ENCODE measurements at regions not wholly inside any gene's neighbourhood (a gene's known extent, or its start where the extent isn't known, plus 50 kb on each side); places are given as distances from the start of the nearest gene placed in this dataset.

DNA sequence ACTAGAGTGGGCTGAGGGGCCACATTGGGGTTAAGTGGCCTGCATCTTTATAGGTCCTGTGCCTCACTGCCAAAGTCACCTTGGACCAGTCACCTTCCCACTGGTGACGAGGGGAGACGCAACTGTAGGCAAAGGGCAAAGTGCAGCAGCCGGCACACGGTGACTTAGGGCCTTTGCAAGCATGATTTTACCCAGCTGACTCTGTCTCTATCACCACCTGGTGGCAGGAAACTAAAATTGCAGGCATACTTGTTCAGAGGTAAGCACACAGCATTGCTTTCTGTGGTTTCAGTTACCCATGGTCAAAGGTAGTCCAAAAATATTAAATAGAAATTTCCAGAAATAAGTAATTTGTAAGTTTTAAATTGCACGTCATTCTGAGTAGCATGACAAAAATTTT lies 1164.4 kb downstream of the BRD1 start:
- WGBS (ENCODE audit: low lambda C conversion rate) = 50% methylated on average over 1 of the region's 5 CpGs
- CTCF ChIA-PET (ENCODE audit: low intra/inter-chr PET ratio, low total read pairs) = interaction anchor here (1.5 kb wide), 1 partner anchor 88 kb away, joined by 15 read pairs; no protein-coding TSS in a partner anchor

More for the DNA sequence above, 1164.4 kb downstream of the BRD1 start:
- peak; percentile 26; the same call in 2 of the 3 replicates for ATAC-seq
- POLR2A ChIA-PET = no interaction called here
- no peaks in the 10 kb centered on the region for H3K79me2 ChIP-seq (ENCODE audit: insufficient read depth, low read length)
- BruUV-seq (replicated peaks) = no TSS peak
- no peak overlapping the region for H3K9ac ChIP-seq (ENCODE audit: insufficient read depth, low read depth, low read length)
- no peak overlapping the region for H3K27ac ChIP-seq (ENCODE audit: extremely low read length, insufficient read depth, low read length)
- no peak overlapping the region for H3K4me2 ChIP-seq (ENCODE audit: low read depth, low read length)
- DNase-seq (ENCODE audit: low spot score) = peak; percentile 44
- in situ Hi-C loops (cut with HindIII; ENCODE audit: extremely low pct_ligation_motif_present, low pct_unique_long_range_greater_than_20kb) = no loop called here
- TF ChIP-seq ZNF17 (CRISPR knock-in tag; IDR thresholded peaks at IDR 0.05) (no peak), HNF4A (CRISPR knock-in tag; IDR thresholded peaks at IDR 0.05) (peak; percentile 64), CTCF (CRISPR knock-in tag; IDR thresholded peaks at IDR 0.05) (peak; percentile 74), RAD21 (CRISPR knock-in tag; IDR thresholded peaks at IDR 0.05) (0 out of 2 replicates have a peak, but pooled peaks have one; percentile 37), ZBTB34 (CRISPR knock-in tag; IDR thresholded peaks at IDR 0.05) (no peak), NCOR1 (IDR thresholded peaks at IDR 0.05; ENCODE audit: borderline replicate concordance, low read length) (0 out of 2 replicates have a peak, but pooled peaks have one; percentile 25), SMC3 (IDR thresholded peaks at IDR 0.05; ENCODE audit: low read length) (0 out of 2 replicates have a peak, but pooled peaks have one; percentile 9), STAG1 (CRISPR knock-in tag; IDR thresholded peaks at IDR 0.05) (peak; percentile 66), HNF4G (IDR thresholded peaks at IDR 0.05; ENCODE audit: borderline replicate concordance, low read depth, low read length) (peak; percentile 32; the same call in 1 of the 2 replicates), HNF4G (CRISPR knock-in tag; IDR thresholded peaks at IDR 0.05; ENCODE audit: borderline replicate concordance, low read depth) (no peak)
- TF ChIP-seq, protein P1, sequence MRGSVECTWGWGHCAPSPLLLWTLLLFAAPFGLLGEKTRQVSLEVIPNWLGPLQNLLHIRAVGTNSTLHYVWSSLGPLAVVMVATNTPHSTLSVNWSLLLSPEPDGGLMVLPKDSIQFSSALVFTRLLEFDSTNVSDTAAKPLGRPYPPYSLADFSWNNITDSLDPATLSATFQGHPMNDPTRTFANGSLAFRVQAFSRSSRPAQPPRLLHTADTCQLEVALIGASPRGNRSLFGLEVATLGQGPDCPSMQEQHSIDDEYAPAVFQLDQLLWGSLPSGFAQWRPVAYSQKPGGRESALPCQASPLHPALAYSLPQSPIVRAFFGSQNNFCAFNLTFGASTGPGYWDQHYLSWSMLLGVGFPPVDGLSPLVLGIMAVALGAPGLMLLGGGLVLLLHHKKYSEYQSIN (CRISPR knock-in tag; IDR thresholded peaks at IDR 0.05; ENCODE audit: borderline replicate concordance) = no peak
- no peak overlapping the region for H2AFZ ChIP-seq (ENCODE audit: low read length)
- H3K27me3 ChIP-seq (ENCODE audit: control insufficient read depth in 1 of 2, insufficient read depth in 2 of 2, low read length in 2 of 2) = peaks cover 0 to 3% of the 10 kb centered on the region in 2 experiments; a peak in 3 of 5 replicates
- H3K4me3 ChIP-seq (replicated peaks in 1 of 3; ENCODE audit: insufficient read depth in 1 of 3, low read depth in 2 of 3, low read length in 3 of 3) = no peak overlapping the region
- H3K4me1 ChIP-seq (ENCODE audit: insufficient read depth, low read length) = no peaks in the 10 kb centered on the region
- no peaks in the 10 kb centered on the region for H4K20me1 ChIP-seq (ENCODE audit: insufficient read depth, low read length)
- peaks cover 11% of the 10 kb centered on the region for H3K9me3 ChIP-seq (ENCODE audit: low read length)
- H3K36me3 ChIP-seq (replicated peaks in 1 of 2; ENCODE audit: control insufficient read depth in 1 of 2, insufficient read depth in 2 of 2, low read length in 2 of 2) = no peaks in the 10 kb centered on the region
- intact Hi-C loops (cut with micrococcal nuclease; ENCODE audit: unreplicated experiment) = loop anchor here (5.0 kb wide), 1 partner anchor 86 kb away; no protein-coding TSS in a partner anchor
- no peak for FAIRE-seq

All from HepG2 (cell line).